Thoracic aorta (tissue), 2 donors: ENCODE measurements at regions not wholly inside any gene's neighbourhood (a gene's known extent, or its start where the extent isn't known, plus 50 kb on each side); places are given as distances from the start of the nearest gene placed in this dataset.

Source experiments
- ATAC-seq: fragments of 150-250 bp; one replicate; pipeline ENCODE4 v1.8.0; 2017; ENCODE audit warnings: low read depth; ENCODE audit not compliant: insufficient number of reproducible peaks, low FRiP score
- DNase-seq: peaks from one replicate; pipeline ENCODE4 v3.0.0-alpha.2; 2020; ENCODE audit warnings: low spot score
- H3K27ac ChIP-seq, 2 donors: fragments of 200-600 bp; sonication (generic); 1 replicate in 1 of 2; 2 replicates in 1 of 2; pipeline ENCODE4 v1.5.1; 2016; ENCODE audit warnings: mild to moderate bottlenecking in 2 of 2, moderate library complexity in 2 of 2
- H3K27me3 ChIP-seq: fragments of 200-600 bp; sonication (generic); replicated peaks from 2 replicates; pipeline ENCODE4 v1.6.0; 2016; ENCODE audit warnings: mild to moderate bottlenecking; ENCODE audit not compliant: insufficient read depth
- H3K36me3 ChIP-seq: fragments of 200-600 bp; sonication (generic); one replicate; pipeline ENCODE4 v1.5.1; 2016
- H3K4me1 ChIP-seq, 2 donors: fragments of 200-600 bp; sonication (generic); 1 replicate in 1 of 2; 2 replicates in 1 of 2; pipeline versions ENCODE4 v1.5.1 to v1.6.0; 2016; ENCODE audit warnings: low read depth in 2 of 2, mild to moderate bottlenecking in 1 of 2; ENCODE audit not compliant: control insufficient read depth in 1 of 2
- H3K4me3 ChIP-seq: fragments of 200-600 bp; sonication (generic); 2 replicates; pipeline ENCODE4 v1.5.1; 2016; ENCODE audit warnings: mild to moderate bottlenecking
- H3K9me3 ChIP-seq: fragments of 200-600 bp; sonication (generic); 2 replicates; pipeline ENCODE4 v1.5.1; 2016
- CTCF ChIP-seq: fragments of 200-600 bp; sonication (generic); IDR thresholded peaks from one replicate; pipeline ENCODE4 v1.5.1; 2019; ENCODE audit warnings: antibody characterized with exemption

GRCh38 chr1:55970526-55971110 lies 608.7 kb downstream of the PLPP3 start:
- Histone ChIP-seq H3K4me3 (no peak overlapping the region), H3K9me3 (no peaks in the 10 kb centered on the region), H3K36me3 (no peaks in the 10 kb centered on the region), H3K27me3 (no peaks in the 10 kb centered on the region), H3K27ac (no peak overlapping the region), H3K4me1 (peaks cover 0 to 9% of the 10 kb centered on the region in 2 donors)
- no peak for TF ChIP-seq CTCF
- DNase-seq (no peak), ATAC-seq (no peak)

- Histone ChIP-seq H3K4me1 (no peaks in the 10 kb centered on the region), H3K9me3 (no peaks in the 10 kb centered on the region), H3K36me3 (no peaks in the 10 kb centered on the region), H3K4me3 (no peak overlapping the region), H3K27me3 (no peaks in the 10 kb centered on the region), H3K27ac (no peak overlapping the region)
- TF ChIP-seq CTCF = no peak
- DNase-seq = no peak
- ATAC-seq = no peak
Observed at GRCh38 chr1:55969322-55969721, 610.0 kb downstream of the PLPP3 start.

- Histone ChIP-seq H3K36me3 (no peaks in the 10 kb centered on the region), H3K9me3 (no peaks in the 10 kb centered on the region), H3K4me1 (no peaks in the 10 kb centered on the region), H3K4me3 (no peak overlapping the region), H3K27ac (no peak overlapping the region), H3K27me3 (no peaks in the 10 kb centered on the region)
- TF ChIP-seq CTCF = no peak
- DNase-seq (no peak), ATAC-seq (no peak)
Observed at GRCh38 chr1:55968661-55969060, 610.7 kb downstream of the PLPP3 start.

GRCh38 chr1:55965981-55966461 lies 613.3 kb downstream of the PLPP3 start:
- no peak for TF ChIP-seq CTCF
- H3K27ac ChIP-seq = no peak overlapping the region
- H3K36me3 ChIP-seq = no peaks in the 10 kb centered on the region
- no peaks in the 10 kb centered on the region for H3K9me3 ChIP-seq
- no peak overlapping the region for H3K4me3 ChIP-seq
- no peak for DNase-seq
- no peaks in the 10 kb centered on the region for H3K4me1 ChIP-seq
- no peak for ATAC-seq
- H3K27me3 ChIP-seq = no peaks in the 10 kb centered on the region

- Histone ChIP-seq H3K4me1 (no peaks in the 10 kb centered on the region), H3K9me3 (no peaks in the 10 kb centered on the region), H3K4me3 (no peak overlapping the region), H3K27ac (no peak overlapping the region), H3K36me3 (no peaks in the 10 kb centered on the region), H3K27me3 (no peaks in the 10 kb centered on the region)
- DNase-seq (no peak), ATAC-seq (no peak)
- no peak for TF ChIP-seq CTCF
Observed at GRCh38 chr1:55962472-55962871, 616.9 kb downstream of the PLPP3 start.
